ENCODE measurements at regions not wholly inside any gene's neighbourhood (a gene's known extent, or its start where the extent isn't known, plus 50 kb on each side); places are given as distances from the start of the nearest gene placed in this dataset.

- intact Hi-C loops (cut with micrococcal nuclease): no loop called here
Measured at GRCh38 chr2:198254536-198255090, 450.2 kb downstream of the PLCL1 start.

GRCh38 chr2:198253995-198254394 is 449.6 kb downstream of the PLCL1 start:
- intact Hi-C loops (cut with micrococcal nuclease): no loop called here

GRCh38 chr2:198252472-198252871 is 448.1 kb downstream of the PLCL1 start:
- intact Hi-C loops (cut with micrococcal nuclease): no loop called here

- intact Hi-C loops (cut with micrococcal nuclease): no loop called here
Measured at GRCh38 chr2:198242093-198242492, 437.7 kb downstream of the PLCL1 start.

GRCh38 chr2:198238429-198238828 is 434.0 kb downstream of the PLCL1 start:
- intact Hi-C loops (cut with micrococcal nuclease): no loop called here

- intact Hi-C loops (cut with micrococcal nuclease): no loop called here
Measured at GRCh38 chr2:198236338-198236737, 431.9 kb downstream of the PLCL1 start.

- intact Hi-C loops (cut with micrococcal nuclease): no loop called here
Measured at GRCh38 chr2:198232281-198232680, 427.9 kb downstream of the PLCL1 start.

GRCh38 chr2:198231562-198231961 is 427.2 kb downstream of the PLCL1 start:
- intact Hi-C loops (cut with micrococcal nuclease): no loop called here

GRCh38 chr2:198220763-198221610 is 416.6 kb downstream of the PLCL1 start:
- intact Hi-C loops (cut with micrococcal nuclease): no loop called here

- intact Hi-C loops (cut with micrococcal nuclease): no loop called here
Measured at GRCh38 chr2:198219292-198219691, 414.9 kb downstream of the PLCL1 start.

GRCh38 chr2:198214114-198214596 is 409.8 kb downstream of the PLCL1 start:
- intact Hi-C loops (cut with micrococcal nuclease): no loop called here

- intact Hi-C loops (cut with micrococcal nuclease): no loop called here
Measured at GRCh38 chr2:198213253-198213652, 408.9 kb downstream of the PLCL1 start.

- intact Hi-C loops (cut with micrococcal nuclease): no loop called here
Measured at GRCh38 chr2:198211706-198212105, 407.3 kb downstream of the PLCL1 start.

GRCh38 chr2:198203336-198204069 is 399.1 kb downstream of the PLCL1 start:
- intact Hi-C loops (cut with micrococcal nuclease): no loop called here

All from T-helper 1 cell treated with Interleukin-12 subunit alpha and Interleukin-12 subunit beta and Interleukin-4 antibody, amounts not matched to agents 30 ng/mL and 1 ng/mL, for 36 hours (primary cell).